BJ (cell line): ENCODE measurements at regions not wholly inside any gene's neighbourhood (a gene's known extent, or its start where the extent isn't known, plus 50 kb on each side); places are given as distances from the start of the nearest gene placed in this dataset.

Source experiments
- CTCF ChIA-PET: fragments of 350-600 bp; formaldehyde crosslinking; extraction: SDS; loops from one replicate; lab custom pipeline; 2021; ENCODE audit warnings: antibody characterized with exemption, inconsistent platforms; lab: Yijun Ruan, JAX
- POLR2A ChIA-PET: fragments of 300-600 bp; sonication (Branson Sonifier 250); formaldehyde crosslinking; extraction: SDS; loops from one replicate; lab custom pipeline; 2021; ENCODE audit warnings: antibody characterized with exemption; lab: Charles Lee
- DNase-seq: peaks from one replicate; pipeline ENCODE4 v3.0.0-alpha.2; 2011; ENCODE audit warnings: low read depth
- H3K27me3 ChIP-seq: 2 replicates; pipeline ENCODE4 v1.6.0; 2011; ENCODE audit warnings: low read length; ENCODE audit not compliant: control insufficient read depth, insufficient read depth
- H3K36me3 ChIP-seq: 2 replicates; pipeline ENCODE4 v1.5.1; 2011; ENCODE audit warnings: low read length; ENCODE audit not compliant: control insufficient read depth, insufficient read depth
- H3K4me3 ChIP-seq: 2 replicates; pipeline ENCODE4 v1.5.1; 2011; ENCODE audit warnings: low read depth, mild to moderate bottlenecking, control low read depth, low read length
- CTCF ChIP-seq: IDR thresholded peaks from 2 replicates; pipeline ENCODE4 v1.5.1; 2011; ENCODE audit warnings: low read depth, mild to moderate bottlenecking, control low read depth, inconsistent platforms, low read length, moderate library complexity; ENCODE audit not compliant: insufficient read depth

GRCh38 chr2:12273111-12273510 is 443.6 kb upstream of the TRIB2 start:
- ChIA-PET POLR2A (no interaction called here), CTCF (no interaction called here)
- no peak for TF ChIP-seq CTCF
- no peak for DNase-seq
- H3K36me3 ChIP-seq = no peaks in the 10 kb centered on the region
- no peak overlapping the region for H3K4me3 ChIP-seq
- H3K27me3 ChIP-seq = no peaks in the 10 kb centered on the region

GRCh38 chr2:12274591-12274990 is 442.1 kb upstream of the TRIB2 start:
- DNase-seq = no peak
- H3K36me3 ChIP-seq = no peaks in the 10 kb centered on the region
- CTCF ChIA-PET = interaction anchor here (0.6 kb wide), 1 partner anchor 733 kb away, joined by 3 read pairs; no protein-coding TSS in a partner anchor
- H3K27me3 ChIP-seq = no peaks in the 10 kb centered on the region
- POLR2A ChIA-PET = no interaction called here
- no peak for TF ChIP-seq CTCF
- no peak overlapping the region for H3K4me3 ChIP-seq

GRCh38 chr2:12277241-12278034 is 439.3 kb upstream of the TRIB2 start:
- DNase-seq = no peak
- Histone ChIP-seq H3K36me3 (no peaks in the 10 kb centered on the region), H3K4me3 (no peak overlapping the region), H3K27me3 (no peaks in the 10 kb centered on the region)
- ChIA-PET POLR2A (no interaction called here), CTCF (interaction anchor here (1.7 kb wide), 1 partner anchor 9 kb away, joined by 3 read pairs; no protein-coding TSS in a partner anchor)
- TF ChIP-seq CTCF = no peak

GRCh38 chr2:12278217-12278750 is 438.5 kb upstream of the TRIB2 start:
- CTCF ChIA-PET = interaction anchor here (0.6 kb wide), 1 partner anchor 198 kb away, joined by 3 read pairs; no protein-coding TSS in a partner anchor
- POLR2A ChIA-PET = no interaction called here
- TF ChIP-seq CTCF = no peak
- Histone ChIP-seq H3K36me3 (no peaks in the 10 kb centered on the region), H3K4me3 (no peak overlapping the region), H3K27me3 (no peaks in the 10 kb centered on the region)
- no peak for DNase-seq
